Transverse colon (tissue), 4 donors: ENCODE measurements at regions not wholly inside any gene's neighbourhood (a gene's known extent, or its start where the extent isn't known, plus 50 kb on each side); places are given as distances from the start of the nearest gene placed in this dataset.

Experiments used
- DNase-seq: peaks from one replicate; pipeline ENCODE4 v3.0.0-alpha.2; 2019
- H3K27ac ChIP-seq, 4 donors: fragments of 200-600 bp; sonication (generic); 2 replicates each; pipeline ENCODE4 v1.5.1; 2016 to 2018; ENCODE audit warnings: inconsistent platforms in 4 of 4
- H3K27me3 ChIP-seq: fragments of 200-600 bp; sonication (generic); 2 replicates; pipeline ENCODE4 v1.5.1; 2017; ENCODE audit warnings: inconsistent platforms
- H3K36me3 ChIP-seq, 4 donors: fragments of 200-600 bp; sonication (generic); 2 replicates each; pipeline ENCODE4 v1.5.1; 2017 to 2019; ENCODE audit warnings: inconsistent platforms in 4 of 4
- H3K4me1 ChIP-seq, 4 donors: fragments of 200-600 bp; sonication (generic); 2 replicates each; pipeline ENCODE4 v1.5.1; 2017 to 2020; ENCODE audit warnings: inconsistent platforms in 4 of 4
- H3K4me3 ChIP-seq, 4 donors: fragments of 200-600 bp; sonication (generic); 1 replicate in 1 of 4; 2 replicates in 3 of 4; pipeline versions ENCODE4 v1.5.1 to v1.6.1; 2017 to 2019; ENCODE audit warnings: inconsistent platforms in 4 of 4
- H3K9me3 ChIP-seq, 2 donors: fragments of 200-600 bp; sonication (generic); 2 replicates each; pipeline ENCODE4 v1.5.1; 2017 to 2019; ENCODE audit warnings: inconsistent platforms in 2 of 2
- CTCF ChIP-seq, 5 experiments: fragments of 200-600 bp in 3 of 5; fragments of 450-650 bp in 2 of 5; sonication (generic) in 3 of 5; IDR thresholded peaks; 1 replicate in 2 of 5; 2 replicates in 3 of 5; pipeline ENCODE4 v1.5.1; 2016 to 2017; ENCODE audit warnings: antibody characterized with exemption in 5 of 5, inconsistent platforms in 3 of 5, mild to moderate bottlenecking in 2 of 5, moderate library complexity in 1 of 5
- EP300 ChIP-seq: sonication (generic); formaldehyde crosslinking; IDR thresholded peaks from one replicate; pipeline ENCODE4 v1.6.1; 2017; ENCODE audit warnings: antibody characterized with exemption, low read depth
- POLR2A ChIP-seq: fragments of 450-650 bp; IDR thresholded peaks from one replicate; pipeline ENCODE4 v1.6.1; 2016; ENCODE audit warnings: antibody characterized with exemption, mild to moderate bottlenecking, moderate library complexity
- POLR2AphosphoS5 ChIP-seq, 3 donors: sonication (generic); formaldehyde crosslinking; IDR thresholded peaks; one replicate each; pipeline ENCODE4 v1.6.1; 2016; ENCODE audit warnings: antibody characterized with exemption in 3 of 3
- WGBS, 2 donors: methylation state at CpG; one replicate each; pipeline ENCODE4 v1.1.5; 2018; ENCODE audit warnings: low coverage in 1 of 2; 5-methylcytosine and 5-hydroxymethylcytosine counted together
- in situ Hi-C, 4 donors: fragments of 200-750 bp; cut with MboI; loops; one replicate each; pipeline versions ENCODE4 v1.15.0 to v1.15.1; 2017; ENCODE audit warnings: low sequenced_read_pairs in 3 of 4, low pct_ligation_motif_present in 1 of 4, low pct_unique_long_range_greater_than_20kb in 1 of 4
- intact Hi-C: fragments of 100-400 bp; cut with DNase I; formaldehyde crosslinking; loops from one replicate; pipeline ENCODE4 v1.15.1; 2023; ENCODE audit warnings: low total_unique reads

- intact Hi-C loops (no loop called here), in situ Hi-C loops (no loop called here)
- Histone ChIP-seq H3K4me1 (peaks cover 0 to 12% (median 0%) of the 10 kb centered on the region in 4 donors), H3K27ac (no peak overlapping the region), H3K36me3 (no peaks in the 10 kb centered on the region), H3K27me3 (no peaks in the 10 kb centered on the region), H3K9me3 (no peaks in the 10 kb centered on the region), H3K4me3 (no peak overlapping the region)
- 67% methylated on average over 2 of the region's 2 CpGs for WGBS, 2 donors
- TF ChIP-seq CTCF (IDR thresholded peaks at IDR 0.05) (no peak), POLR2AphosphoS5 (IDR thresholded peaks at IDR 0.05) (no peak), POLR2A (no peak), EP300 (no peak)
- no peak for DNase-seq
Observed at GRCh38 chr14:54052696-54053385, 96.2 kb upstream of the BMP4 start.

GRCh38 chr14:54053386-54053745 lies 96.7 kb upstream of the BMP4 start:
- intact Hi-C loops (no loop called here), in situ Hi-C loops (no loop called here)
- no peak overlapping the region for H3K27ac ChIP-seq
- TF ChIP-seq EP300, result no peak
- H3K4me3 ChIP-seq, result no peak overlapping the region
- WGBS, 2 donors, result 33 to 44% methylated on average over 2 of the region's 2 CpGs
- no peaks in the 10 kb centered on the region for H3K36me3 ChIP-seq
- no peak for DNase-seq
- H3K4me1 ChIP-seq, result peaks cover 0 to 6% (median 0%) of the 10 kb centered on the region in 4 donors
- H3K27me3 ChIP-seq, result no peaks in the 10 kb centered on the region
- no peaks in the 10 kb centered on the region for H3K9me3 ChIP-seq

- no peaks in the 10 kb centered on the region for H3K27me3 ChIP-seq
- H3K4me3 ChIP-seq, result no peak overlapping the region
- H3K27ac ChIP-seq, result no peak overlapping the region
- no peaks in the 10 kb centered on the region for H3K36me3 ChIP-seq
- no peaks in the 10 kb centered on the region for H3K4me1 ChIP-seq
- H3K9me3 ChIP-seq, result no peaks in the 10 kb centered on the region
- intact Hi-C loops (no loop called here), in situ Hi-C loops (no loop called here)
- TF ChIP-seq EP300, result no peak
- no peak for TF ChIP-seq CTCF (IDR thresholded peaks at IDR 0.05)
- no peak for TF ChIP-seq POLR2A
- no peak for TF ChIP-seq POLR2AphosphoS5 (IDR thresholded peaks at IDR 0.05)
- DNase-seq, result no peak
- 84 to 100% methylated on average over 2 of the region's 2 CpGs for WGBS, 2 donors
Observed at GRCh38 chr14:54058505-54058904, 101.9 kb upstream of the BMP4 start.

GRCh38 chr14:54083549-54084239 lies 127.1 kb upstream of the BMP4 start:
- Histone ChIP-seq H3K4me3 (no peak overlapping the region), H3K27ac (no peak overlapping the region), H3K36me3 (no peaks in the 10 kb centered on the region), H3K9me3 (no peaks in the 10 kb centered on the region), H3K4me1 (no peaks in the 10 kb centered on the region), H3K27me3 (no peaks in the 10 kb centered on the region)
- in situ Hi-C loops (no loop called here), intact Hi-C loops (no loop called here)
- WGBS, 2 donors, result 91 to 94% methylated on average over 3 of the region's 3 CpGs
- DNase-seq, result no peak
- no peak for TF ChIP-seq POLR2AphosphoS5 (IDR thresholded peaks at IDR 0.05)
- TF ChIP-seq EP300, result no peak
- no peak for TF ChIP-seq POLR2A
- no peak for TF ChIP-seq CTCF (IDR thresholded peaks at IDR 0.05)
